Esophagus muscularis mucosa (tissue), 3 donors: ENCODE measurements at regions not wholly inside any gene's neighbourhood (a gene's known extent, or its start where the extent isn't known, plus 50 kb on each side); places are given as distances from the start of the nearest gene placed in this dataset.

Experiments
- EP300 ChIP-seq: sonication (generic); formaldehyde crosslinking; IDR thresholded peaks from one replicate; pipeline ENCODE4 v1.6.1; 2017; ENCODE audit warnings: antibody characterized with exemption
- TF ChIP-seq, protein P1 (sequence below), 3 experiments: fragments of 200-600 bp in 2 of 3; fragments of 450-650 bp in 1 of 3; sonication (generic) in 2 of 3; IDR thresholded peaks; one replicate each; pipeline ENCODE4 v1.5.1; 2017 to 2019; ENCODE audit warnings: antibody characterized with exemption in 3 of 3, mild to moderate bottlenecking in 2 of 3, moderate library complexity in 1 of 3

DNA sequence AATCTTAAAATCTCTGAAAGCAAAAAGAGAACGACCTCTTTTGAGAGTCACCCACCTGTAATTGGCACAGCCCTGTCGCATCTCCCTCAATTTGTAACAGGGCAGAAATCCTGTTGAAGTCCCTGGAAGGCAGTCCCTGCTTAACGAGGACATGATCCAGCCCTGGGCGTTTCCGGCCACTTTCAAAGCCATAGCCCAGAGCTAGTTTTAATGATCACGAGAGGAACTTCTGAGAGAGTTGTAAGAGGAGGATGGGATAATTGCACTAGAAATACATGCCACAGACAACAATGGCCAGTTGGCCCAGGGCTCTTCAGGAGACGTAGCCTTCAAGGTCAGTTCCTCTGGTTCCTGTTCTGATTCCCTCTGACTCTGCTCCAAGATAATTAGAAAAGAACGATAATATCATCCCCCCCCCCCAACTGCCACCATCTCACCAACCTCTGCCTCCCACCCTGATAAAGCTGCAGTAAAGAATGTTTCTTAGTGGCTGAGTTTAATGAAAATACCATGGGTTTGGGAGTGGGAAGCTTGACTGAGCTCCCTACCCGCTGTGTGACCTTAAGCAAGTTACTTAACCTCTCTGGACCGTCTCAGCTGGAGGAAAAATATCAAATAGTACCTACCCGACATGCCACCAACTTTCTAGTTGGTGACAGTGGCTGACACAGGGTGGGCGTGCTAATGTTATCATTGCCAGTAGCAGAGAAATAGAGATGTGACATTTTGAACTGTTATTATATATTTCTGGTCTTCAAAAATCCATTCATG lies 140.0 kb downstream of the OMA1 start:
- TF ChIP-seq, protein P1, sequence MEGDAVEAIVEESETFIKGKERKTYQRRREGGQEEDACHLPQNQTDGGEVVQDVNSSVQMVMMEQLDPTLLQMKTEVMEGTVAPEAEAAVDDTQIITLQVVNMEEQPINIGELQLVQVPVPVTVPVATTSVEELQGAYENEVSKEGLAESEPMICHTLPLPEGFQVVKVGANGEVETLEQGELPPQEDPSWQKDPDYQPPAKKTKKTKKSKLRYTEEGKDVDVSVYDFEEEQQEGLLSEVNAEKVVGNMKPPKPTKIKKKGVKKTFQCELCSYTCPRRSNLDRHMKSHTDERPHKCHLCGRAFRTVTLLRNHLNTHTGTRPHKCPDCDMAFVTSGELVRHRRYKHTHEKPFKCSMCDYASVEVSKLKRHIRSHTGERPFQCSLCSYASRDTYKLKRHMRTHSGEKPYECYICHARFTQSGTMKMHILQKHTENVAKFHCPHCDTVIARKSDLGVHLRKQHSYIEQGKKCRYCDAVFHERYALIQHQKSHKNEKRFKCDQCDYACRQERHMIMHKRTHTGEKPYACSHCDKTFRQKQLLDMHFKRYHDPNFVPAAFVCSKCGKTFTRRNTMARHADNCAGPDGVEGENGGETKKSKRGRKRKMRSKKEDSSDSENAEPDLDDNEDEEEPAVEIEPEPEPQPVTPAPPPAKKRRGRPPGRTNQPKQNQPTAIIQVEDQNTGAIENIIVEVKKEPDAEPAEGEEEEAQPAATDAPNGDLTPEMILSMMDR (IDR thresholded peaks at IDR 0.05) = no peak
- no peak for TF ChIP-seq EP300
